GM19351 (cell line): ENCODE measurements at regions not wholly inside any gene's neighbourhood (a gene's known extent, or its start where the extent isn't known, plus 50 kb on each side); places are given as distances from the start of the nearest gene placed in this dataset.

Experiments used
- ATAC-seq: cut with Tn5 transposase; IDR thresholded peaks from one replicate; pipeline ENCODE4 v1.9.1; 2021; ENCODE audit warnings: mild to moderate bottlenecking, moderate library complexity; ENCODE audit not compliant: unreplicated experiment

- no peak for ATAC-seq
Observed at GRCh38 chr17:79165756-79166473, 91.3 kb downstream of the ENGASE start.

GRCh38 chr17:79164913-79165695 is 90.5 kb downstream of the ENGASE start:
- no peak for ATAC-seq

GRCh38 chr17:79164408-79164807 is 89.8 kb downstream of the ENGASE start:
- no peak for ATAC-seq

- ATAC-seq: no peak
Observed at GRCh38 chr17:79163071-79163470, 88.4 kb downstream of the ENGASE start.

GRCh38 chr17:79162012-79162963 is 87.7 kb downstream of the ENGASE start:
- no peak for ATAC-seq

GRCh38 chr17:79160980-79161636 is 86.5 kb downstream of the ENGASE start:
- ATAC-seq: no peak

- no peak for ATAC-seq
Observed at GRCh38 chr17:79159926-79160325, 85.3 kb downstream of the ENGASE start.

GRCh38 chr17:79159471-79159870 is 84.8 kb downstream of the ENGASE start:
- ATAC-seq: no peak

GRCh38 chr17:79156463-79157095 is 82.0 kb downstream of the ENGASE start:
- ATAC-seq: no peak

- ATAC-seq: no peak
Observed at GRCh38 chr17:79155701-79156100, 81.1 kb downstream of the ENGASE start.

GRCh38 chr17:79154951-79155585 is 80.4 kb downstream of the ENGASE start:
- no peak for ATAC-seq

- ATAC-seq: no peak
Observed at GRCh38 chr17:79154446-79154845, 79.8 kb downstream of the ENGASE start.

- ATAC-seq: no peak
Observed at GRCh38 chr17:79153367-79154130, 78.9 kb downstream of the ENGASE start.

GRCh38 chr17:79152636-79153035 is 78.0 kb downstream of the ENGASE start:
- ATAC-seq: no peak

GRCh38 chr17:79152110-79152509 is 77.5 kb downstream of the ENGASE start:
- no peak for ATAC-seq

- no peak for ATAC-seq
Observed at GRCh38 chr17:79150799-79151198, 76.2 kb downstream of the ENGASE start.

GRCh38 chr17:79150035-79150733 is 75.6 kb downstream of the ENGASE start:
- no peak for ATAC-seq

GRCh38 chr17:79148584-79148983 is 74.0 kb downstream of the ENGASE start:
- ATAC-seq: no peak
